GM12873 (cell line): ENCODE measurements at regions not wholly inside any gene's neighbourhood (a gene's known extent, or its start where the extent isn't known, plus 50 kb on each side); places are given as distances from the start of the nearest gene placed in this dataset.

Experiments used
- CTCF ChIP-seq: IDR thresholded peaks from 2 replicates; pipeline ENCODE4 v1.5.1; 2012; ENCODE audit warnings: low read depth, mild to moderate bottlenecking, moderate library complexity, low read length, control low read depth; ENCODE audit not compliant: insufficient read depth; ENCODE audit errors: missing control alignments

- TF ChIP-seq CTCF: no peak
These were observed 86.5 kb upstream of the CACNA1E start for GRCh38 chr1:181396811-181397210.

- no peak for TF ChIP-seq CTCF
These were observed 85.5 kb upstream of the CACNA1E start for GRCh38 chr1:181397845-181398244.

- TF ChIP-seq CTCF: no peak
These were observed 84.8 kb upstream of the CACNA1E start for GRCh38 chr1:181398544-181398943.

GRCh38 chr1:181405584-181405983 lies 77.7 kb upstream of the CACNA1E start:
- no peak for TF ChIP-seq CTCF

GRCh38 chr1:181406989-181407388 lies 76.3 kb upstream of the CACNA1E start:
- TF ChIP-seq CTCF: no peak

GRCh38 chr1:181409981-181410380 lies 73.3 kb upstream of the CACNA1E start:
- no peak for TF ChIP-seq CTCF

- TF ChIP-seq CTCF: no peak
These were observed 70.6 kb upstream of the CACNA1E start for GRCh38 chr1:181412746-181413145.
